ENCODE measurements at regions not wholly inside any gene's neighbourhood (a gene's known extent, or its start where the extent isn't known, plus 50 kb on each side); places are given as distances from the start of the nearest gene placed in this dataset.

DNA sequence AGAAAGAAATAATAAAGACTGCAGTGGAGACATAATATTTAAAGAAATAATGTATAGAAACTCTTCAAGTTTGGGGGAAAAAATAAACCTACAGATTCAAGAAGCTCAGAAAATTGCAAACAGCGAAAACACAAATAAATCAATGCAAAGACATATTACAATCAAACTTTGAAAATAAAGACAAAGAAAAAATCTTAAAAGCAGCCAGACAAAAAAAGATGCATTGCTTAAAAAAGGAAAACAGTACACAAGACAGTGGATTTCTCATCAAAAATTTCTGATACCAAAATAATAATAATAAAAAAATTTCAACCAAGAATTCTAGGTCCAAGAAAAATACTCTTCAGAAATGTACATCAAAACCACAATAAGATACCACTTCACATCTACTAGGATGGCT, 681.0 kb downstream of the UQCRFS1 start:
- peaks cover 2% of the 10 kb centered on the region for H3K9me3 ChIP-seq (replicated peaks; ENCODE audit: low read length)
- H3K9ac ChIP-seq (ENCODE audit: low read depth, low read length), result no peak overlapping the region
- no peak overlapping the region for H3K4me3 ChIP-seq (ENCODE audit: low read length)
- H3K36me3 ChIP-seq (ENCODE audit: insufficient read depth, low read length), result no peaks in the 10 kb centered on the region
- no peaks in the 10 kb centered on the region for H3K4me1 ChIP-seq (ENCODE audit: control insufficient read depth, insufficient read depth, low read length)
- no peaks in the 10 kb centered on the region for H3K27me3 ChIP-seq (ENCODE audit: control insufficient read depth, insufficient read depth, low read length)
- no peak overlapping the region for H3K4me2 ChIP-seq (ENCODE audit: low read length)

DNA sequence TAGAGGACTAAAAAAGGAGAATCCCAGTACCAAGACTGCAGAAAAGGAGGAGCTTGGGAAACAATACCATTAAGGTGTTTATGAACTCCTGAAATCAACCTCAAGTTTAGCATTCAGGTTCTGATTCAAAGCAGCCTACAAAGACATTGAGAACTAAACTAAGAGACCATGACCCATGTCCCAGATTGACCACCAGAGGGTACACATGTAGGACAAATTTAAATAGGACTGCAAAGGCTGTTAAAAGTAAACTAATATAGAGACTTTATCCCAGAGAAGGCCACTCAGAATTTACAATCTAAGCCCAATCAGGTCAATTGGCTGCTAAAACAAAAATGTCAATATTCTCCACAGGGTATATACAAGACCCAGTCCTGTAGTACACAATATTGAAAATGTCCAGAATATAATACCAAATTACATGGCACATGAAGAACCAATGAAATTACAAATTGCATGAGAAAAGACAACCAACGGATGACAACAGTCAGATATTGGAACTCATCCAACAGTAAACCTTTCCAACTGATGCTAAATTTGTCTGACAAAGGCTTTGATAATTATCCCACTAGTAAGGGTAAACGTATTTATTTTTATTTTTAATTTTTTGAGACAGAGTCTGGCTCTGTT, 682.4 kb downstream of the UQCRFS1 start:
- no peaks in the 10 kb centered on the region for H3K36me3 ChIP-seq (ENCODE audit: insufficient read depth, low read length)
- no peaks in the 10 kb centered on the region for H3K27me3 ChIP-seq (ENCODE audit: control insufficient read depth, insufficient read depth, low read length)
- H3K9me3 ChIP-seq (replicated peaks; ENCODE audit: low read length), result peaks cover 2% of the 10 kb centered on the region
- H3K4me2 ChIP-seq (ENCODE audit: low read length), result no peak overlapping the region
- no peaks in the 10 kb centered on the region for H3K4me1 ChIP-seq (ENCODE audit: control insufficient read depth, insufficient read depth, low read length)
- no peak overlapping the region for H3K4me3 ChIP-seq (ENCODE audit: low read length)
- no peak overlapping the region for H3K9ac ChIP-seq (ENCODE audit: low read depth, low read length)

DNA sequence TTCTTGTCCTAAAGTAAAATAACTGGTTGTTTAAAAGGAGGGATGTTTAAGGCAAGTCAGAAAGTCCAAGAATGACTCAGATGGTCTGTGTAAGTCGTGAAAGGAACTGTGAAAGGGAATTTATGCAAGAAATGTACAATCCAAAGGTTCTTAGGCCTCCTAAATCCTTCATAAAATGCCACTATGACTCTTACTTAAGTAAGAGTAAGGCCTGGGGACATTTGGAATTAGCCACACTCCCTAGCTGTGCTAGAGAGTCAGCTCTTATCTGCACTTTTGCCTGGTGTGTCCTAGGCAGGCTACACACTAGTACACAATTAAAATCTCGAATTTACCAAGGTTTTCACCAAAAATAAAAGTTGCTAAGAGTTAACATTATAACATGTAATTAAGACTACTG, 686.9 kb downstream of the UQCRFS1 start:
- Histone ChIP-seq H3K9me3 (replicated peaks; ENCODE audit: low read length) (peaks cover 2% of the 10 kb centered on the region), H3K4me2 (ENCODE audit: low read length) (no peak overlapping the region), H3K27me3 (ENCODE audit: control insufficient read depth, insufficient read depth, low read length) (no peaks in the 10 kb centered on the region), H3K9ac (ENCODE audit: low read depth, low read length) (no peak overlapping the region), H3K4me3 (ENCODE audit: low read length) (no peak overlapping the region), H3K36me3 (ENCODE audit: insufficient read depth, low read length) (no peaks in the 10 kb centered on the region), H3K4me1 (ENCODE audit: control insufficient read depth, insufficient read depth, low read length) (no peaks in the 10 kb centered on the region)

DNA sequence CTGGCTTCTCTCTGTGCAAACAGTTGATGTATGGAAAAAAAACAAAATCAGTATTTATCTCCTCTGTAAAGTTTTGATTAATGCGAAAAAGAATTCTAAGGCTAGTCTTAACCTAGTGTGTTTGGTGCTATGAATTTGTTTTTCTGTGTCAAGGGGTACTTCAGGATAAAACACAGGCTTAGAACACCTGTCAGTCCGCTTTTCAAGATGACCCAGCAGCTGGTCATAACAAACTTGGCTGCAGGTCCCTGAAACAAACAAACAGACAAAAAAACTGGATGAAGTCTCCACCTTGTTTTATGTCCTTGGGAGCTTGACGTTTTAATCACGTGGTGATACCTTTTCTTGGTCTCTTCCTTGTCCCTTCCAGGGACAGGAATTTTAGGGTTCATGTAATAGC, 689.3 kb downstream of the UQCRFS1 start:
- no peaks in the 10 kb centered on the region for H3K36me3 ChIP-seq (ENCODE audit: insufficient read depth, low read length)
- no peaks in the 10 kb centered on the region for H3K27me3 ChIP-seq (ENCODE audit: control insufficient read depth, insufficient read depth, low read length)
- H3K4me3 ChIP-seq (ENCODE audit: low read length), result no peak overlapping the region
- H3K4me1 ChIP-seq (ENCODE audit: control insufficient read depth, insufficient read depth, low read length), result no peaks in the 10 kb centered on the region
- H3K9ac ChIP-seq (ENCODE audit: low read depth, low read length), result no peak overlapping the region
- H3K4me2 ChIP-seq (ENCODE audit: low read length), result no peak overlapping the region
- no peaks in the 10 kb centered on the region for H3K9me3 ChIP-seq (replicated peaks; ENCODE audit: low read length)

DNA sequence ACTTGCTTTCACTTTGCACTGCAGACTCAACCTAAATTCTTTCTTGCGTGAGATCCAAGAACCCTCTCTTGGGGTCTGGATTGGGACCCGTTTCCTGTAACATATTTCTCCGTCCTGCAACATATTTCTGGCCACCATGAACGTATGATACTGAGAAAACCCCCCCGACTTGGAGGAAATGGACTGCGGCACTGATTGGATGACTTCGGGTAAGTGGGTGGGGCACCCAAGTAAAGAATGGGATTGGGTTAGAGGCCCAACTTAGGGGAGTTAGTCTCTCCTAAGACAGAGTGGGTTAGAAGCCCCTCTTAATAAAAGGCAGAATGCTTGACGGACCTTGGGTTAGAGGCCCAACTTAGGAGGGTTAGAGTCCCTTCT, 690.4 kb downstream of the UQCRFS1 start:
- H3K4me2 ChIP-seq (ENCODE audit: low read length), result no peak overlapping the region
- no peak overlapping the region for H3K4me3 ChIP-seq (ENCODE audit: low read length)
- no peaks in the 10 kb centered on the region for H3K9me3 ChIP-seq (replicated peaks; ENCODE audit: low read length)
- H3K9ac ChIP-seq (ENCODE audit: low read depth, low read length), result no peak overlapping the region
- H3K27me3 ChIP-seq (ENCODE audit: control insufficient read depth, insufficient read depth, low read length), result no peaks in the 10 kb centered on the region
- no peaks in the 10 kb centered on the region for H3K4me1 ChIP-seq (ENCODE audit: control insufficient read depth, insufficient read depth, low read length)
- H3K36me3 ChIP-seq (ENCODE audit: insufficient read depth, low read length), result no peaks in the 10 kb centered on the region

DNA sequence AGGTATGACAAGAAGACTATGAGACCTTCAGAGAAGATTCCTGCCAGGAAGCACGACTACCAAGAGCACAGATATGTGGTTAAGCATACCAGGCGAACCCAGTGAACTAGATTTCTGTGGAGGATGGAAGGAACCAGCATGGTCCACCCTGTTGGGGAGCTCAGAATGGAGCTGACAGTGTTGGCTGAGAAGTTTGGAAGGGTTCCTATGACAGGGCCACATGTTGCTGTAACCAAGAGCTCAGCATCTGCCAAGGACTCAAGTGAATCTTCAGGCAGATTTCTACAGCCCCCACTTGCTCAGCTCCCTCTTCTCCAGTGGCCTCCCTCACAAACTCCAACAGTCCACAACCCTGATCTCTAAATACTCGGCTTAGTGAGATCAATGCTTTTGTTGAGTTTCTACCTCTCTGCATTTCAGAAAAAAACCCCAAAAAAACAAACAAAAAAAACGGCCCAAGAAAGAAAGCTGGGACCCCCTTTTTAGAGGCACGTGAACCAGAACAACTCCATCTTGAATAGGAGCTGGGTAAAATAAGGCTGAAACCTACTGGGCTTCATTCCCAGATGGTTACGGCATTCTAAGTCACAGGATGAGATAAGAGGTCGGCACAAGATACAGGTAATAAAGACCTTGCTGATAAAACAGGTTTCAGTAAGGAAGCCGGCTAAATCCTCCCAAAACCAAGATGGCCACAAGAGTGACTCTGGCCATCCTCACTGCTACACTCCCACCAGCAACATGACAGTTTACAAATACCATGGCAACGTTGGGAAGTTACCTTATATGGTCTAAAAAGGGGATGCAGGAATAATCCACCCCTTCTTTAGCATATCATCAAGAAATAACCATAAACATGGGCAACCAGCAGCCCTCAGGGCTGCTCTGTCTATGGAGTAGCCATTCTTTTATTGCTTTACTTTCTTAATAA, 691.1 kb downstream of the UQCRFS1 start:
- Histone ChIP-seq H3K9me3 (replicated peaks; ENCODE audit: low read length) (no peaks in the 10 kb centered on the region), H3K9ac (ENCODE audit: low read depth, low read length) (no peak overlapping the region), H3K4me3 (ENCODE audit: low read length) (no peak overlapping the region), H3K27me3 (ENCODE audit: control insufficient read depth, insufficient read depth, low read length) (no peaks in the 10 kb centered on the region), H3K4me1 (ENCODE audit: control insufficient read depth, insufficient read depth, low read length) (no peaks in the 10 kb centered on the region), H3K36me3 (ENCODE audit: insufficient read depth, low read length) (no peaks in the 10 kb centered on the region), H3K4me2 (ENCODE audit: low read length) (no peak overlapping the region)

DNA sequence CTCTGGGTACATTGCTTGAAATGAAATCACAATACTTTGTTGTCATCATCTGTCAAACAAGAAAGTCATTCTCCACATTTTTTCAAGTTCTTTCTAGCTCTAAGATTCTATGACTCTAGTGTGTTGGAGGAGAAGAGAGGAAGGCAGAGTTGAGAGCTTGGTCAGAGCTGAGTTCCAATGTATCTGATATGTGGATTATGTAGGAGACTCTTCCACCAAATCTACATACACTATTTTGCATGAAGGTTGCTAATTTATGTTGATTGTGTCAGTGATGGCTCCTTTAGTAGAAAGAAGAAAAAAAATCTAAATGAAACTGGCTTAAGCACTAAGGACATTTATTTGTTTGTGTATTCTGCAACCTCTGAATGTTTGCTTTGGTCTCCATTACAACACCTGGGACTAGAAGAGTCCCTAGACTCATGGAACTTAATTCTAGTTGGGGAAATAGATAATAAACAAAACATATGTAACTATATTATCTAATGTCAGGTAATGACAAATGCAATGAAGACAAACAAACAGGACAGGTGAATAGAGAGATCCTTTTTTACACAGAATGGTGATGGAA, 691.9 kb downstream of the UQCRFS1 start:
- H3K9ac ChIP-seq (ENCODE audit: low read depth, low read length), result no peak overlapping the region
- no peak overlapping the region for H3K4me2 ChIP-seq (ENCODE audit: low read length)
- H3K36me3 ChIP-seq (ENCODE audit: insufficient read depth, low read length), result no peaks in the 10 kb centered on the region
- no peak overlapping the region for H3K4me3 ChIP-seq (ENCODE audit: low read length)
- H3K4me1 ChIP-seq (ENCODE audit: control insufficient read depth, insufficient read depth, low read length), result no peaks in the 10 kb centered on the region
- H3K27me3 ChIP-seq (ENCODE audit: control insufficient read depth, insufficient read depth, low read length), result no peaks in the 10 kb centered on the region
- no peaks in the 10 kb centered on the region for H3K9me3 ChIP-seq (replicated peaks; ENCODE audit: low read length)

DNA sequence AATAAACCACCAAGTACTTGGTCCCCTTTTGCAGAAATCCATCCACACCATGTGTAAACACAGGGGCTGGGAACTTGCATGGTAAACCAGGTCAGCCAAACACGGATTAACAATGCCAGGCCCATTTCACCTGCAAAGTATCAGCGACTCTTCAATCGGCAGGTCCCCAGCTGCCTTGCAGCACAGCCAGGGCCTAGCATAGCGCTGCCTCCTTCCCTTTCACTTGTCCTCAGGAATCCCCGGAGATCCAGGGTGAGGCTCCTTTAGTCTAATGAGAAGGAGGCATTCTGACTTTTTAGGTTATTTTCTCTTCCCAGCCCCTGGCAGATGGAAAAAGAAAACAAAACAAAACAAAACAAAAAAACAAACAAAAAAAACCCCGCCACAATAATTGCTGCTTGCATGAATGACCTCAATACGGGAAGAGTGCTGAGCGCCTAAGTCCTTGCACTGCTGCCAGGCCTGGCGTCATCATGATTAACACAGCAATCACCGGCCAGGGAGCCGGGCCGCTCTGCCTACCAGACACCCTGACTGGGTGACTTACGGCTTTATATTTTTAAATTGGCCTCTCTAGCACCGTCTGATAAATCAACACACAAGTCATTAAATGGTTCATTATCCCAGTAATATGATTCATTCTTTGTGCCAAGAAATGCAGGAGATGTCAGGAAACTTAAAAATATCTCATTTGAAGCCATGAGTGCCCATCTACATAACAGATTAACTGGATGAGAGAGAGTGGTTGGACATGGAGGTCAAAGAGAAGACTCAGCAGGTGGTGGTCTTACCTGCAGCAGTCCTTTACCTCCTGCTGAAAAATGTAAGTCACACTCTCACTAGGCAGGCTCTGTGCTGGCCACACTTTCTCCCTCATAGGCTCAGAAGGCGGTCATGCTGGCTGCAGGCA, 692.7 kb downstream of the UQCRFS1 start:
- no peak overlapping the region for H3K4me3 ChIP-seq (ENCODE audit: low read length)
- no peak overlapping the region for H3K4me2 ChIP-seq (ENCODE audit: low read length)
- H3K36me3 ChIP-seq (ENCODE audit: insufficient read depth, low read length), result no peaks in the 10 kb centered on the region
- no peaks in the 10 kb centered on the region for H3K27me3 ChIP-seq (ENCODE audit: control insufficient read depth, insufficient read depth, low read length)
- H3K9ac ChIP-seq (ENCODE audit: low read depth, low read length), result no peak overlapping the region
- no peaks in the 10 kb centered on the region for H3K4me1 ChIP-seq (ENCODE audit: control insufficient read depth, insufficient read depth, low read length)
- H3K9me3 ChIP-seq (replicated peaks; ENCODE audit: low read length), result no peaks in the 10 kb centered on the region

DNA sequence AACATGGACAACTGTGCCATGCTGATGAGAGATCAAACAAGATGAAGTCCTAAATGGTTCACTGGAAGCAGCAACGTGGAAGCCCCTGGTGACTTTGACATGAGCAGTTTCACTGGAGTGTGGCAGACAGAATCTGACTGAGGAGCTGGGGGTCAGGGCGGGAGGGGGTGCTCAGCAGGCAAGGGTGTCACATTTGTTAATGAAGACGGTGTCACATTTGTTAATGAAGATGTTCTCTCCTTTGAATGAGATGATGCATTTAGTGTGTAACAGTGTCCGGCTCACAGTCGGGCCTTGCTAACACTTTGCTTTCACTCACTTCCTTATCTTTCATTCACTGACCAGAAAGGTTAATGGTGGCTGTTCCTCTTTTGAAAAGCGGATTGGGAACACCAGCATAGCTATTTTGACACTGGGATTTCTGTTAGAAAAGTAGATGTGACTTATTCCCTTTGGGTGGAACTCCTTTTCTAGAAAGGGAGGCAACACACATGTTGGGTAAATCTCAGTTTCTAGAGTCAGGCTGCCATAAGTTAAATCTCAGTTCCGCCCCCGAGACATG, 693.7 kb downstream of the UQCRFS1 start:
- no peak overlapping the region for H3K4me3 ChIP-seq (ENCODE audit: low read length)
- H3K36me3 ChIP-seq (ENCODE audit: insufficient read depth, low read length), result no peaks in the 10 kb centered on the region
- H3K4me2 ChIP-seq (ENCODE audit: low read length), result no peak overlapping the region
- H3K4me1 ChIP-seq (ENCODE audit: control insufficient read depth, insufficient read depth, low read length), result no peaks in the 10 kb centered on the region
- H3K9ac ChIP-seq (ENCODE audit: low read depth, low read length), result no peak overlapping the region
- no peaks in the 10 kb centered on the region for H3K27me3 ChIP-seq (ENCODE audit: control insufficient read depth, insufficient read depth, low read length)
- no peaks in the 10 kb centered on the region for H3K9me3 ChIP-seq (replicated peaks; ENCODE audit: low read length)

DNA sequence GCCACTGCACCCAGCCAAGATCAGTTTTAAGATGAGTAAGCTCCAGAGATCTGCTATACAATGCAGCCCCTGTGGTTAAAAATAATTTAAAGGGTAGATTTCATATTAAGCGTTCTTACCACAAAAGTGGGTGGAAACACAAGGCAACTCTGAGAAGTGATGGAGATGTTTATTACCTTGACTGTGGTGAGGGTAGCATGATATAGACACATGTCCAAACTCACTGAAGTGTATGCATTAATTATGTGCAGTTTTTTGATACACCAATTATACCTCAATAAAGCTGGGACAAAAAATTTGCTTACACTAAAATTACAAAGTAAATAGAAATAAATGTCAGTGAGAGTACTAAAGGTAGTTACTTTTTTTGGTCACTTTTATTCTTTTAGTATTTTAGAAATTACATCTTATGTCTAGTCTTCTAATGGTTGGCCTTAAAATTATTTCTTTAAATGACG, 696.5 kb downstream of the UQCRFS1 start:
- Histone ChIP-seq H3K9ac (ENCODE audit: low read depth, low read length) (no peak overlapping the region), H3K36me3 (ENCODE audit: insufficient read depth, low read length) (no peaks in the 10 kb centered on the region), H3K9me3 (replicated peaks; ENCODE audit: low read length) (no peaks in the 10 kb centered on the region), H3K27me3 (ENCODE audit: control insufficient read depth, insufficient read depth, low read length) (no peaks in the 10 kb centered on the region), H3K4me2 (ENCODE audit: low read length) (no peak overlapping the region), H3K4me1 (ENCODE audit: control insufficient read depth, insufficient read depth, low read length) (no peaks in the 10 kb centered on the region), H3K4me3 (ENCODE audit: low read length) (no peak overlapping the region)

DNA sequence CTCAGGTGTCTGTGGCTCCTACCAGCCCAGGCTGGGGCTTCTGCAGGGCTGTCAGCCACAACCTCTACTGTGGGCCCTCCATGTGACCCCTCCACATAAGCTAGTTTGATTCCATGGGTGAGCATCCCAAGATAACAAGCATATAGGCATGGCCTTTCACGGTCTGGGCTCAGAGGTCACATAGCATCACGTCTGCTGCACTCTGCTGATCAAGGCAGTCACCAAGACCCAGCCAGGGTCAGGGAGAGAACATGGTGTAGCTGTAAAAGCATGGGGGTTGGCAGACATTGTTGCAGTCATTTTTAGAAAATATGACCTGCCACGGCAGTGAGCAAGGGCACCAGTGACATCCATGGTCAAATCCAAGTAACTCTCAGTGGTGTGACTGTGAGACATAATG, 698.8 kb downstream of the UQCRFS1 start:
- no peak overlapping the region for H3K4me2 ChIP-seq (ENCODE audit: low read length)
- H3K27me3 ChIP-seq (ENCODE audit: control insufficient read depth, insufficient read depth, low read length), result no peaks in the 10 kb centered on the region
- H3K9me3 ChIP-seq (replicated peaks; ENCODE audit: low read length), result no peaks in the 10 kb centered on the region

More for the DNA sequence above, 698.8 kb downstream of the UQCRFS1 start:
- H3K4me3 ChIP-seq (ENCODE audit: low read length), result no peak overlapping the region
- H3K36me3 ChIP-seq (ENCODE audit: insufficient read depth, low read length), result no peaks in the 10 kb centered on the region
- H3K9ac ChIP-seq (ENCODE audit: low read depth, low read length), result no peak overlapping the region
- no peaks in the 10 kb centered on the region for H3K4me1 ChIP-seq (ENCODE audit: control insufficient read depth, insufficient read depth, low read length)
